HG03469 (cell line): ENCODE measurements at regions not wholly inside any gene's neighbourhood (a gene's known extent, or its start where the extent isn't known, plus 50 kb on each side); places are given as distances from the start of the nearest gene placed in this dataset.
"Not testable (repeated sequence)": the region's sequence is repeated elsewhere in the genome, so short reads cannot be mapped to it uniquely, and the experiment has no call there.

Experiments used
- ATAC-seq: cut with Tn5 transposase; IDR thresholded peaks from one replicate; pipeline ENCODE4 v1.9.1; 2021; ENCODE audit warnings: mild to moderate bottlenecking, moderate library complexity, moderate number of reproducible peaks; ENCODE audit not compliant: unreplicated experiment

- ATAC-seq, result not testable (repeated sequence)
Observed at GRCh38 chr20:57110121-57111027, 156.1 kb downstream of the BMP7 start.

GRCh38 chr20:57111028-57111373 is 155.4 kb downstream of the BMP7 start:
- no peak for ATAC-seq

GRCh38 chr20:57112448-57112847 is 154.0 kb downstream of the BMP7 start:
- no peak for ATAC-seq

- no peak for ATAC-seq
Observed at GRCh38 chr20:57114290-57115005, 152.0 kb downstream of the BMP7 start.

DNA sequence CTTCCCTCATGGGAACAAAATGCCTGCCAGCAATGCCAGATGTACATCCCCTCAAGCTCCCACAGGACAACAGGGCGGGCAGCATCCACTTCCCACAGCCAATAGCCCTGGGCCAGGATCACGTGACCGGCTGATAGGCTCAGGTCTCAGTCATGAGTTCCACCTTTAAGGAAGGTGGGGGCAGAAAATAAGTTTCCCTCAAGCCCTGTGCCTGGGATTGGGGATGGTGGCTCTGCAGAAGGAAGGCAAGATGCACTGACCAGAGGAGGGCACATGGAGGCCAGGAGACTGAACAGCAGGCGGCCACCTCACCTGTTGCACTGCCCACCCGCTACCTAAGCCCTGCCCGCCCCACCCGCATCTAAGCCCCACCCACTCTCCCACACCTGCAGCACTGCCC is 149.1 kb downstream of the BMP7 start:
- no peak for ATAC-seq

GRCh38 chr20:57118107-57118769 is 148.2 kb downstream of the BMP7 start:
- ATAC-seq, result no peak
